ENCODE measurements at regions not wholly inside any gene's neighbourhood (a gene's known extent, or its start where the extent isn't known, plus 50 kb on each side); places are given as distances from the start of the nearest gene placed in this dataset.
A peak's percentile ranks its signal among the peaks of the same experiment; 100 is the strongest.
"Not testable (repeated sequence)": the region's sequence is repeated elsewhere in the genome, so short reads cannot be mapped to it uniquely, and the experiment has no call there.

GRCh38 chr2:34827398-34827797, 1228.3 kb upstream of the FAM98A start:
- DNase-seq, result no peak

GRCh38 chr2:34825686-34826085, 1226.6 kb upstream of the FAM98A start:
- DNase-seq, result no peak

GRCh38 chr2:34822616-34823015, 1223.5 kb upstream of the FAM98A start:
- no peak for DNase-seq

GRCh38 chr2:34815052-34815741, 1216.1 kb upstream of the FAM98A start:
- no peak for DNase-seq

GRCh38 chr2:34810456-34810855, 1211.4 kb upstream of the FAM98A start:
- DNase-seq, result peak in 2 of 3 donors; percentile 8 to 18

- DNase-seq, result no peak
Measured at GRCh38 chr2:34808426-34808825, 1209.3 kb upstream of the FAM98A start.

- no peak for DNase-seq
Measured at GRCh38 chr2:34806891-34807290, 1207.8 kb upstream of the FAM98A start.

- DNase-seq, result no peak
Measured at GRCh38 chr2:34806396-34806795, 1207.3 kb upstream of the FAM98A start.

- DNase-seq, result no peak
Measured at GRCh38 chr2:34799556-34799955, 1200.5 kb upstream of the FAM98A start.

- DNase-seq, result not testable (repeated sequence)
Measured at GRCh38 chr2:34795586-34795985, 1196.5 kb upstream of the FAM98A start.

- DNase-seq, result no peak
Measured at GRCh38 chr2:34789169-34789568, 1190.1 kb upstream of the FAM98A start.

- DNase-seq, result no peak
Measured at GRCh38 chr2:34787341-34787740, 1188.2 kb upstream of the FAM98A start.

- DNase-seq, result no peak
Measured at GRCh38 chr2:34785206-34785785, 1186.2 kb upstream of the FAM98A start.

- no peak for DNase-seq
Measured at GRCh38 chr2:34784701-34785100, 1185.6 kb upstream of the FAM98A start.

GRCh38 chr2:34750742-34751141, 1151.6 kb upstream of the FAM98A start:
- not testable (repeated sequence) for DNase-seq

- no peak for DNase-seq
Measured at GRCh38 chr2:34747643-34748042, 1148.5 kb upstream of the FAM98A start.

GRCh38 chr2:34738691-34739090, 1139.6 kb upstream of the FAM98A start:
- no peak for DNase-seq

GRCh38 chr2:34737146-34737545, 1138.0 kb upstream of the FAM98A start:
- no peak for DNase-seq

GRCh38 chr2:34736482-34736881, 1137.4 kb upstream of the FAM98A start:
- DNase-seq, result no peak

- DNase-seq, result no peak
Measured at GRCh38 chr2:34734662-34735061, 1135.6 kb upstream of the FAM98A start.

GRCh38 chr2:34734042-34734441, 1134.9 kb upstream of the FAM98A start:
- DNase-seq, result no peak

GRCh38 chr2:34731292-34731691, 1132.2 kb upstream of the FAM98A start:
- DNase-seq, result no peak

- no peak for DNase-seq
Measured at GRCh38 chr2:34729845-34730244, 1130.7 kb upstream of the FAM98A start.

GRCh38 chr2:34724107-34724506, 1125.0 kb upstream of the FAM98A start:
- DNase-seq, result no peak

Data from muscle of back (tissue), 3 donors.